ENCODE measurements at regions not wholly inside any gene's neighbourhood (a gene's known extent, or its start where the extent isn't known, plus 50 kb on each side); places are given as distances from the start of the nearest gene placed in this dataset.

DNA sequence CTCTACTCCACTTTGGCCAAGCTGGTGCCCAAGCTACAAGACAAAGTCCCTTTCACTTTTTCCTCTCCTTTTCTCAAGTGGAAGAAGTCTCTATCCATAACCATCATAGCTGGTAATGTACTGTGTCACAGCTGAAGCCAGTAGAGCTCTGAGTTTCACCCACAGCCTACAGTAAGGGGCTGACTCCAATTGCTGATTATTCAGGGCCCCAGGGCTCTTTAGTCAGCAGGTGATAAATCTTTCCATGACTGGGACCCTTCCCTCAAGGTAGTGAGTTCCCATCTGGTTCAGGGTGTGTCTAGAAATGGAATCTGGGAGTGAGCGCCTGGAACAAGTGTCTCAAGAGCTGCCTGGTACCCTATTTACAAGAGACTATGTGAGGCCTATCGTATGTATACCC lies 436.0 kb upstream of the CA10 start (continued):
- TF ChIP-seq, protein P1, sequence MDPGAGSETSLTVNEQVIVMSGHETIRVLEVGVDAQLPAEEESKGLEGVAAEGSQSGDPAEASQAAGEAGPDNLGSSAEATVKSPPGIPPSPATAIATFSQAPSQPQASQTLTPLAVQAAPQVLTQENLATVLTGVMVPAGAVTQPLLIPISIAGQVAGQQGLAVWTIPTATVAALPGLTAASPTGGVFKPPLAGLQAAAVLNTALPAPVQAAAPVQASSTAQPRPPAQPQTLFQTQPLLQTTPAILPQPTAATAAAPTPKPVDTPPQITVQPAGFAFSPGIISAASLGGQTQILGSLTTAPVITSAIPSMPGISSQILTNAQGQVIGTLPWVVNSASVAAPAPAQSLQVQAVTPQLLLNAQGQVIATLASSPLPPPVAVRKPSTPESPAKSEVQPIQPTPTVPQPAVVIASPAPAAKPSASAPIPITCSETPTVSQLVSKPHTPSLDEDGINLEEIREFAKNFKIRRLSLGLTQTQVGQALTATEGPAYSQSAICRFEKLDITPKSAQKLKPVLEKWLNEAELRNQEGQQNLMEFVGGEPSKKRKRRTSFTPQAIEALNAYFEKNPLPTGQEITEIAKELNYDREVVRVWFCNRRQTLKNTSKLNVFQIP (CRISPR knock-in tag; IDR thresholded peaks at IDR 0.05; ENCODE audit: borderline replicate concordance, low read depth) = no peak
- TF ChIP-seq ESRRG (CRISPR knock-in tag; IDR thresholded peaks at IDR 0.05) (no peak), ZFP3 (CRISPR knock-in tag; IDR thresholded peaks at IDR 0.05) (no peak), OSR1 (CRISPR knock-in tag; IDR thresholded peaks at IDR 0.05) (no peak), SNAI2 (CRISPR knock-in tag; IDR thresholded peaks at IDR 0.05) (no peak), ZNF8 (CRISPR knock-in tag; IDR thresholded peaks at IDR 0.05) (no peak), GLIS3 (CRISPR knock-in tag; IDR thresholded peaks at IDR 0.05) (no peak)

DNA sequence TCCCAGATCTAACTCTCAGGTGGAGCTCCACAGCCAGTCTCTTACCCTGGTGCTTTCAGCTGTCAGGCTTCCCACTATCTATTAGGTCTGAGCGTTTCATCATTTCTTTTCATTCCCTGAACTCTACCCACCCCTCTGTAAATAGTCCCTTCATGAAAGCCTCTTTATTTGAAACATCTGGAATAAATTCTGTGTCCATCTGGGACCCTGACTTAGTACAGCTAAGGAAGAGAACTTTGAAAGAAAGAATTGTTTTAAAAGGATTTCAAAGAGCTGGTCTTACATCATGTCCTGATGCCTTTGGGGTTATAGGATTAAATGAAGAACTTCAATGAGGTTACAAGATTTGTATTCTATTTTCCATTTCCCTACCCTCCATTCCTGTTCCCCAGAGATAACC lies 388.5 kb upstream of the CA10 start:
- ATAC-seq = no peak
- TF ChIP-seq ESRRG (CRISPR knock-in tag; IDR thresholded peaks at IDR 0.05) (no peak), ZFP30 (CRISPR knock-in tag; IDR thresholded peaks at IDR 0.05) (no peak), ISL1 (CRISPR knock-in tag; IDR thresholded peaks at IDR 0.05) (no peak), SNAI2 (CRISPR knock-in tag; IDR thresholded peaks at IDR 0.05) (no peak), TOX (CRISPR knock-in tag; IDR thresholded peaks at IDR 0.05; ENCODE audit: borderline replicate concordance) (no peak), ARNTL (CRISPR knock-in tag; IDR thresholded peaks at IDR 0.05; ENCODE audit: borderline replicate concordance, low read depth) (no peak), CSDC2 (CRISPR knock-in tag; IDR thresholded peaks at IDR 0.05) (no peak)
- TF ChIP-seq, protein P2, sequence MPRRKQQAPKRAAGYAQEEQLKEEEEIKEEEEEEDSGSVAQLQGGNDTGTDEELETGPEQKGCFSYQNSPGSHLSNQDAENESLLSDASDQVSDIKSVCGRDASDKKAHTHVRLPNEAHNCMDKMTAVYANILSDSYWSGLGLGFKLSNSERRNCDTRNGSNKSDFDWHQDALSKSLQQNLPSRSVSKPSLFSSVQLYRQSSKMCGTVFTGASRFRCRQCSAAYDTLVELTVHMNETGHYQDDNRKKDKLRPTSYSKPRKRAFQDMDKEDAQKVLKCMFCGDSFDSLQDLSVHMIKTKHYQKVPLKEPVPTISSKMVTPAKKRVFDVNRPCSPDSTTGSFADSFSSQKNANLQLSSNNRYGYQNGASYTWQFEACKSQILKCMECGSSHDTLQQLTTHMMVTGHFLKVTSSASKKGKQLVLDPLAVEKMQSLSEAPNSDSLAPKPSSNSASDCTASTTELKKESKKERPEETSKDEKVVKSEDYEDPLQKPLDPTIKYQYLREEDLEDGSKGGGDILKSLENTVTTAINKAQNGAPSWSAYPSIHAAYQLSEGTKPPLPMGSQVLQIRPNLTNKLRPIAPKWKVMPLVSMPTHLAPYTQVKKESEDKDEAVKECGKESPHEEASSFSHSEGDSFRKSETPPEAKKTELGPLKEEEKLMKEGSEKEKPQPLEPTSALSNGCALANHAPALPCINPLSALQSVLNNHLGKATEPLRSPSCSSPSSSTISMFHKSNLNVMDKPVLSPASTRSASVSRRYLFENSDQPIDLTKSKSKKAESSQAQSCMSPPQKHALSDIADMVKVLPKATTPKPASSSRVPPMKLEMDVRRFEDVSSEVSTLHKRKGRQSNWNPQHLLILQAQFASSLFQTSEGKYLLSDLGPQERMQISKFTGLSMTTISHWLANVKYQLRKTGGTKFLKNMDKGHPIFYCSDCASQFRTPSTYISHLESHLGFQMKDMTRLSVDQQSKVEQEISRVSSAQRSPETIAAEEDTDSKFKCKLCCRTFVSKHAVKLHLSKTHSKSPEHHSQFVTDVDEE (CRISPR knock-in tag; IDR thresholded peaks at IDR 0.05) = no peak
- TF ChIP-seq, protein P3, sequence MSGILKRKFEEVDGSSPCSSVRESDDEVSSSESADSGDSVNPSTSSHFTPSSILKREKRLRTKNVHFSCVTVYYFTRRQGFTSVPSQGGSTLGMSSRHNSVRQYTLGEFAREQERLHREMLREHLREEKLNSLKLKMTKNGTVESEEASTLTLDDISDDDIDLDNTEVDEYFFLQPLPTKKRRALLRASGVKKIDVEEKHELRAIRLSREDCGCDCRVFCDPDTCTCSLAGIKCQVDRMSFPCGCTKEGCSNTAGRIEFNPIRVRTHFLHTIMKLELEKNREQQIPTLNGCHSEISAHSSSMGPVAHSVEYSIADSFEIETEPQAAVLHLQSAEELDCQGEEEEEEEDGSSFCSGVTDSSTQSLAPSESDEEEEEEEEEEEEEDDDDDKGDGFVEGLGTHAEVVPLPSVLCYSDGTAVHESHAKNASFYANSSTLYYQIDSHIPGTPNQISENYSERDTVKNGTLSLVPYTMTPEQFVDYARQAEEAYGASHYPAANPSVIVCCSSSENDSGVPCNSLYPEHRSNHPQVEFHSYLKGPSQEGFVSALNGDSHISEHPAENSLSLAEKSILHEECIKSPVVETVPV (CRISPR knock-in tag; IDR thresholded peaks at IDR 0.05) = no peak

DNA sequence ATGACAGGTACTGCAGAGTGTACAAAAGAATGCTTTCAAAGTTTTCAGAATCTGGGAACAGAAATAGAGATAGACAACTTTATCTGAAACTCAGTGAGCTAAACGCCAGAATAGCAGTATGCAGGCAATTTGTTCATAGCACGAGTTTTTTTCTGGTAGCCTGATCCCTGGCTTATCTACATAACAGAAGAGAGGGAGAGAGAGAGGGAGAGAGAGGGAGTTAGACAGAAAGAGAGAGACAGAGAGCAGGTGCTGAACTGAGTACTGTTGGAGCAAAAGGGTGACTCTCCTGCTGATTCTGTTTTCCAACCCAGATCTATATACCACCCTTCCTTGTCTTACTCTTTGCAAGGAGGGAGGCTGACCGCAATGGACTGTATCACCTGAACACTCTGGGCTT lies 388.0 kb upstream of the CA10 start:
- ATAC-seq = no peak

DNA sequence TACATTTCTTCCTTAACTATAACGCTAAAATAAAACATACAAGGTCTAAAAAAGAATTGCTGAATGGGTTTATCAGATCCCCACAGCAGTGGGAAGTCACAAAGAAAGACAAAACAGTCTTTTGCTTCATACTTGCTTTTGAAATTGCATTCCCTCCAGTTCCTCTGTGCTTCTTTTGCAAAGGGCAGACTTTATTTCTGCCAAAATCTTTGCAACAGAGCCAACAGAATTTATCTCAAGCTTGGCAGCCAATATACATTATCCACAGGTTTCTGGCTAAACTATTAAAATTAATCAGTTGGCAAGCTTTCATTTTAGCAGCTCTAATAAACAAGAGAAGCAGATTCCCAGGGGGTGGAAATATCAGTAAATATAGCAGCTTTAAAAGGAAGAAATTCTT lies 378.9 kb upstream of the CA10 start:
- TF ChIP-seq ZNF70 (CRISPR knock-in tag; IDR thresholded peaks at IDR 0.05) (no peak), ARNTL (CRISPR knock-in tag; IDR thresholded peaks at IDR 0.05; ENCODE audit: borderline replicate concordance, low read depth) (no peak), OSR1 (CRISPR knock-in tag; IDR thresholded peaks at IDR 0.05) (no peak), PPARA (CRISPR knock-in tag; IDR thresholded peaks at IDR 0.05; ENCODE audit: borderline replicate concordance) (no peak), ZFP30 (CRISPR knock-in tag; IDR thresholded peaks at IDR 0.05) (no peak), ZFP3 (CRISPR knock-in tag; IDR thresholded peaks at IDR 0.05) (no peak), ISL1 (CRISPR knock-in tag; IDR thresholded peaks at IDR 0.05) (no peak)
- TF ChIP-seq, protein P3 (CRISPR knock-in tag; IDR thresholded peaks at IDR 0.05) = no peak
- TF ChIP-seq, protein P1 (CRISPR knock-in tag; IDR thresholded peaks at IDR 0.05; ENCODE audit: borderline replicate concordance, low read depth) = no peak
- TF ChIP-seq, protein P4, sequence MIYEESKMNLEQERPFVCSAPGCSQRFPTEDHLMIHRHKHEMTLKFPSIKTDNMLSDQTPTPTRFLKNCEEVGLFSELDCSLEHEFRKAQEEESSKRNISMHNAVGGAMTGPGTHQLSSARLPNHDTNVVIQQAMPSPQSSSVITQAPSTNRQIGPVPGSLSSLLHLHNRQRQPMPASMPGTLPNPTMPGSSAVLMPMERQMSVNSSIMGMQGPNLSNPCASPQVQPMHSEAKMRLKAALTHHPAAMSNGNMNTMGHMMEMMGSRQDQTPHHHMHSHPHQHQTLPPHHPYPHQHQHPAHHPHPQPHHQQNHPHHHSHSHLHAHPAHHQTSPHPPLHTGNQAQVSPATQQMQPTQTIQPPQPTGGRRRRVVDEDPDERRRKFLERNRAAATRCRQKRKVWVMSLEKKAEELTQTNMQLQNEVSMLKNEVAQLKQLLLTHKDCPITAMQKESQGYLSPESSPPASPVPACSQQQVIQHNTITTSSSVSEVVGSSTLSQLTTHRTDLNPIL (CRISPR knock-in tag; IDR thresholded peaks at IDR 0.05; ENCODE audit: low read depth) = no peak

More for the DNA sequence above, 388.0 kb upstream of the CA10 start:
- TF ChIP-seq, protein P5, sequence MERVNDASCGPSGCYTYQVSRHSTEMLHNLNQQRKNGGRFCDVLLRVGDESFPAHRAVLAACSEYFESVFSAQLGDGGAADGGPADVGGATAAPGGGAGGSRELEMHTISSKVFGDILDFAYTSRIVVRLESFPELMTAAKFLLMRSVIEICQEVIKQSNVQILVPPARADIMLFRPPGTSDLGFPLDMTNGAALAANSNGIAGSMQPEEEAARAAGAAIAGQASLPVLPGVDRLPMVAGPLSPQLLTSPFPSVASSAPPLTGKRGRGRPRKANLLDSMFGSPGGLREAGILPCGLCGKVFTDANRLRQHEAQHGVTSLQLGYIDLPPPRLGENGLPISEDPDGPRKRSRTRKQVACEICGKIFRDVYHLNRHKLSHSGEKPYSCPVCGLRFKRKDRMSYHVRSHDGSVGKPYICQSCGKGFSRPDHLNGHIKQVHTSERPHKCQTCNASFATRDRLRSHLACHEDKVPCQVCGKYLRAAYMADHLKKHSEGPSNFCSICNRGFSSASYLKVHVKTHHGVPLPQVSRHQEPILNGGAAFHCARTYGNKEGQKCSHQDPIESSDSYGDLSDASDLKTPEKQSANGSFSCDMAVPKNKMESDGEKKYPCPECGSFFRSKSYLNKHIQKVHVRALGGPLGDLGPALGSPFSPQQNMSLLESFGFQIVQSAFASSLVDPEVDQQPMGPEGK (CRISPR knock-in tag; IDR thresholded peaks at IDR 0.05; ENCODE audit: borderline replicate concordance) = no peak
- TF ChIP-seq OSR1 (CRISPR knock-in tag; IDR thresholded peaks at IDR 0.05) = no peak
- no peak for TF ChIP-seq ZFP30 (CRISPR knock-in tag; IDR thresholded peaks at IDR 0.05)
- no peak for TF ChIP-seq CSDC2 (CRISPR knock-in tag; IDR thresholded peaks at IDR 0.05)
- TF ChIP-seq ARNTL (CRISPR knock-in tag; IDR thresholded peaks at IDR 0.05; ENCODE audit: borderline replicate concordance, low read depth) = no peak
- no peak for TF ChIP-seq BACH2 (CRISPR knock-in tag; IDR thresholded peaks at IDR 0.05; ENCODE audit: borderline replicate concordance)

More for the DNA sequence above, 378.9 kb upstream of the CA10 start:
- no peak for ATAC-seq

Data from SK-N-SH treated with all-trans-retinoic acid at 6 μM for 48 hours (cell line).